ENCODE measurements at regions not wholly inside any gene's neighbourhood (a gene's known extent, or its start where the extent isn't known, plus 50 kb on each side); places are given as distances from the start of the nearest gene placed in this dataset.

DNA sequence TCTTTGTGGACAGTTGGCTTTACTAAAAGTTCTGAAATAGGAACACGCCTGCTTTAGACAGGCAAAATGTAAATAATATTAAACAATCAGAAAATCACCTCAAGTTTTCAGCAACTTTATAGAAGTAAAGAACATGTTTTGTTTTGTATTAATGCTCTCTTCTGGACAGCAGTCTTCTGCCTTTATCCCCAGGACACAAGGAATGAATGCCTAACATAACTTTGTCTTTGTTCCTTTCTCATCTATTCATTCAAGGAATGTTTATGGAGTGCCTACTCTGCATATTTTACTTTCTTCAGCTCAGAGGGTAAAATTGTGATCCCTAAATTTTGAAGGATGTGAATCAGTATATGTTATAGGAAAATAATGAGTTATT is 325.4 kb downstream of the FOXO1 start:
- H3K36me3 ChIP-seq (ENCODE audit: control insufficient read depth in 2 of 2, extremely low read depth in 1 of 2, insufficient read depth in 2 of 2, low read length in 2 of 2), result no peaks in the 10 kb centered on the region
- no peak overlapping the region for H3K9ac ChIP-seq (ENCODE audit: control insufficient read depth, extremely low read depth, insufficient read depth, low read length)
- TF ChIP-seq, protein P1, sequence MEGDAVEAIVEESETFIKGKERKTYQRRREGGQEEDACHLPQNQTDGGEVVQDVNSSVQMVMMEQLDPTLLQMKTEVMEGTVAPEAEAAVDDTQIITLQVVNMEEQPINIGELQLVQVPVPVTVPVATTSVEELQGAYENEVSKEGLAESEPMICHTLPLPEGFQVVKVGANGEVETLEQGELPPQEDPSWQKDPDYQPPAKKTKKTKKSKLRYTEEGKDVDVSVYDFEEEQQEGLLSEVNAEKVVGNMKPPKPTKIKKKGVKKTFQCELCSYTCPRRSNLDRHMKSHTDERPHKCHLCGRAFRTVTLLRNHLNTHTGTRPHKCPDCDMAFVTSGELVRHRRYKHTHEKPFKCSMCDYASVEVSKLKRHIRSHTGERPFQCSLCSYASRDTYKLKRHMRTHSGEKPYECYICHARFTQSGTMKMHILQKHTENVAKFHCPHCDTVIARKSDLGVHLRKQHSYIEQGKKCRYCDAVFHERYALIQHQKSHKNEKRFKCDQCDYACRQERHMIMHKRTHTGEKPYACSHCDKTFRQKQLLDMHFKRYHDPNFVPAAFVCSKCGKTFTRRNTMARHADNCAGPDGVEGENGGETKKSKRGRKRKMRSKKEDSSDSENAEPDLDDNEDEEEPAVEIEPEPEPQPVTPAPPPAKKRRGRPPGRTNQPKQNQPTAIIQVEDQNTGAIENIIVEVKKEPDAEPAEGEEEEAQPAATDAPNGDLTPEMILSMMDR (optimal IDR thresholded peaks at IDR 0.05 in 1 of 3, IDR thresholded peaks at IDR 0.05 in 1 of 3, conservative IDR thresholded peaks at IDR 0.05 in 1 of 3; ENCODE audit: extremely low read depth in 1 of 3, insufficient read depth in 2 of 3, low read length in 3 of 3), result no peak
- no peak for TF ChIP-seq EZH2 (IDR thresholded peaks at IDR 0.05; ENCODE audit: low read length)
- no peak overlapping the region for H2AFZ ChIP-seq (ENCODE audit: control insufficient read depth, low read length)
- no peaks in the 10 kb centered on the region for H3K4me1 ChIP-seq (ENCODE audit: control insufficient read depth, extremely low read depth, insufficient read depth, low read length)
- H3K4me2 ChIP-seq (ENCODE audit: control insufficient read depth, extremely low read depth, insufficient read depth, low read depth, low read length), result no peak overlapping the region
- dilution Hi-C loops (cut with MboI; ENCODE audit: extremely low pct_ligation_motif_present, low sequenced_read_pairs), result no loop called here
- H3K9me1 ChIP-seq (ENCODE audit: control insufficient read depth, extremely low read depth, insufficient read depth, low read length), result no peaks in the 10 kb centered on the region
- H3K4me3 ChIP-seq (ENCODE audit: control insufficient read depth in 2 of 3, extremely low read depth in 1 of 3, insufficient read depth in 2 of 3, low read depth in 1 of 3, low read length in 3 of 3), result no peak overlapping the region
- DNase-seq (ENCODE audit: low read depth, low spot score) (no peak), FAIRE-seq (no peak)
- no peaks in the 10 kb centered on the region for H3K79me2 ChIP-seq (ENCODE audit: control insufficient read depth, insufficient read depth, low read length)
- H3K27ac ChIP-seq (ENCODE audit: control insufficient read depth, insufficient read depth, low read length), result no peak overlapping the region
- no peaks in the 10 kb centered on the region for H4K20me1 ChIP-seq (ENCODE audit: control insufficient read depth, extremely low read depth, insufficient read depth, low read length)
- no peaks in the 10 kb centered on the region for H3K27me3 ChIP-seq (ENCODE audit: control insufficient read depth, extremely low read depth, insufficient read depth, low read length)
- H3K9me3 ChIP-seq (ENCODE audit: control insufficient read depth, low read depth, low read length), result no peaks in the 10 kb centered on the region

GRCh38 chr13:40341501-40341900 is 324.9 kb downstream of the FOXO1 start:
- DNase-seq (ENCODE audit: low read depth, low spot score) (no peak), FAIRE-seq (no peak)
- Histone ChIP-seq H3K4me1 (ENCODE audit: control insufficient read depth, extremely low read depth, insufficient read depth, low read length) (no peaks in the 10 kb centered on the region), H4K20me1 (ENCODE audit: control insufficient read depth, extremely low read depth, insufficient read depth, low read length) (no peaks in the 10 kb centered on the region), H3K27ac (ENCODE audit: control insufficient read depth, insufficient read depth, low read length) (no peak overlapping the region), H3K4me2 (ENCODE audit: control insufficient read depth, extremely low read depth, insufficient read depth, low read depth, low read length) (no peak overlapping the region), H3K79me2 (ENCODE audit: control insufficient read depth, insufficient read depth, low read length) (no peaks in the 10 kb centered on the region), H2AFZ (ENCODE audit: control insufficient read depth, low read length) (no peak overlapping the region), H3K9ac (ENCODE audit: control insufficient read depth, extremely low read depth, insufficient read depth, low read length) (no peak overlapping the region), H3K4me3 (ENCODE audit: control insufficient read depth in 2 of 3, extremely low read depth in 1 of 3, insufficient read depth in 2 of 3, low read depth in 1 of 3, low read length in 3 of 3) (no peak overlapping the region), H3K9me1 (ENCODE audit: control insufficient read depth, extremely low read depth, insufficient read depth, low read length) (no peaks in the 10 kb centered on the region), H3K9me3 (ENCODE audit: control insufficient read depth, low read depth, low read length) (no peaks in the 10 kb centered on the region), H3K27me3 (ENCODE audit: control insufficient read depth, extremely low read depth, insufficient read depth, low read length) (no peaks in the 10 kb centered on the region), H3K36me3 (ENCODE audit: control insufficient read depth in 2 of 2, extremely low read depth in 1 of 2, insufficient read depth in 2 of 2, low read length in 2 of 2) (no peaks in the 10 kb centered on the region)
- dilution Hi-C loops (cut with MboI; ENCODE audit: extremely low pct_ligation_motif_present, low sequenced_read_pairs), result no loop called here
- TF ChIP-seq, protein P1 (optimal IDR thresholded peaks at IDR 0.05 in 1 of 3, IDR thresholded peaks at IDR 0.05 in 1 of 3, conservative IDR thresholded peaks at IDR 0.05 in 1 of 3; ENCODE audit: extremely low read depth in 1 of 3, insufficient read depth in 2 of 3, low read length in 3 of 3), result no peak
- no peak for TF ChIP-seq EZH2 (IDR thresholded peaks at IDR 0.05; ENCODE audit: low read length)

Data from keratinocyte (primary cell).